Esophagus squamous epithelium (tissue), 5 donors: ENCODE measurements at regions not wholly inside any gene's neighbourhood (a gene's known extent, or its start where the extent isn't known, plus 50 kb on each side); places are given as distances from the start of the nearest gene placed in this dataset.

ENCODE experiments used
- DNase-seq: peaks from one replicate; lab custom pipeline; 2025; lab: John Stamatoyannopoulos, UW
- H3K27ac ChIP-seq, 4 donors: fragments of 200-600 bp; sonication (generic); one replicate each; pipeline ENCODE4 v1.5.1; 2016 to 2019; ENCODE audit warnings: mild to moderate bottlenecking in 1 of 4
- H3K27me3 ChIP-seq, 4 donors: fragments of 200-600 bp; sonication (generic); 1 replicate in 3 of 4; 2 replicates in 1 of 4; pipeline versions ENCODE4 v1.5.1 to v1.6.0; 2017 to 2021; ENCODE audit warnings: antibody characterized with exemption in 1 of 4
- H3K36me3 ChIP-seq, 3 donors: fragments of 200-600 bp; sonication (generic); one replicate each; pipeline ENCODE4 v1.5.1; 2016 to 2019
- H3K4me1 ChIP-seq, 3 donors: fragments of 200-600 bp; sonication (generic); one replicate each; pipeline ENCODE4 v1.5.1; 2017 to 2019
- H3K4me3 ChIP-seq, 4 donors: fragments of 200-600 bp; sonication (generic); 1 replicate in 3 of 4; 2 replicates in 1 of 4; pipeline ENCODE4 v1.5.1; 2016 to 2019; ENCODE audit warnings: mild to moderate bottlenecking in 2 of 4, moderate library complexity in 1 of 4
- H3K9me3 ChIP-seq, 3 donors: fragments of 200-600 bp; sonication (generic); one replicate each; pipeline ENCODE4 v1.5.1; 2016 to 2019
- POLR2A ChIP-seq, 4 donors: fragments of 450-650 bp; IDR thresholded peaks; one replicate each; pipeline ENCODE4 v1.6.1; 2017; ENCODE audit warnings: antibody characterized with exemption in 4 of 4, mild to moderate bottlenecking in 4 of 4, moderate library complexity in 3 of 4
- WGBS, 2 donors: methylation state at CpG; one replicate each; pipeline ENCODE4 v1.1.5; 2018; 5-methylcytosine and 5-hydroxymethylcytosine counted together
- intact Hi-C: fragments of 100-400 bp; cut with DNase I; formaldehyde crosslinking; loops from one replicate; pipeline ENCODE4 v1.15.0; 2022
- TF ChIP-seq, protein P1 (sequence below), 6 experiments: fragments of 450-650 bp in 4 of 6; fragments of 200-600 bp in 2 of 6; sonication (generic) in 2 of 6; IDR thresholded peaks; one replicate each; pipeline ENCODE4 v1.5.1; 2016 to 2019; ENCODE audit warnings: antibody characterized with exemption in 6 of 6, mild to moderate bottlenecking in 4 of 6, moderate library complexity in 4 of 6
- donor health status: DM: yes; HTN: yes; CAD: no.

DNA sequence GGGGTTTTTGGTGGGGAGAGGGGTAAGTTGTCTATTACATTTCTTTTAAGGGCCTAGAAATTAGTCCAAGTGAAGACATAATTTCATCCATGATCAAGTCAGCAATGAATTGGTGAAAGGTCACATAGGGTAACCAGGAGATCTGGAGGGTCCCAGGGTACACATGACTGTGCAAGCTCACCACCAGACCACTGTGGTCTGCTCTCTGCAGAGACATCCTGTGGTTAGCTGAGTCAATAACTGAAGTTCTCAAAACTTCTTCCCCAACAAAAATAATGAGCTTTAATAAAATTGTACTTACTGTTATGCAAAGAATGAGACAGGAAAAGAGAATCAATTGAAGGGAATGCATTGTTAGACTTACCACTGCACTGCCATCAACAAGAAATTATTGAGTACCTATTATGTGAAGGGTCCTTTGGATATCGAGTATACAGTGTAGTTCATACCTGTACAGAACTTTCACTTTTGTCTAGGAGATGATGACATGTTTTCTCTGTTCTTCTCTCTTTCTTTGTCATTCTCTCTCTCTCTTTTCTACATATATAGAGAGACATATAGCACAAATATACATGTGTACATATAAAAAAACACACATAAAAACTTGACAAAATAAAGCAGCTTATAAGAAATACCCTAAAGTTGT lies 209.8 kb downstream of the GJA1 start:
- Histone ChIP-seq H3K27me3 (no peaks in the 10 kb centered on the region), H3K36me3 (no peaks in the 10 kb centered on the region), H3K4me3 (no peak overlapping the region), H3K4me1 (no peaks in the 10 kb centered on the region), H3K9me3 (peaks cover 0 to 6% (median 0%) of the 10 kb centered on the region in 3 donors), H3K27ac (no peak overlapping the region)
- no peak for TF ChIP-seq POLR2A (IDR thresholded peaks at IDR 0.05)
- TF ChIP-seq, protein P1, sequence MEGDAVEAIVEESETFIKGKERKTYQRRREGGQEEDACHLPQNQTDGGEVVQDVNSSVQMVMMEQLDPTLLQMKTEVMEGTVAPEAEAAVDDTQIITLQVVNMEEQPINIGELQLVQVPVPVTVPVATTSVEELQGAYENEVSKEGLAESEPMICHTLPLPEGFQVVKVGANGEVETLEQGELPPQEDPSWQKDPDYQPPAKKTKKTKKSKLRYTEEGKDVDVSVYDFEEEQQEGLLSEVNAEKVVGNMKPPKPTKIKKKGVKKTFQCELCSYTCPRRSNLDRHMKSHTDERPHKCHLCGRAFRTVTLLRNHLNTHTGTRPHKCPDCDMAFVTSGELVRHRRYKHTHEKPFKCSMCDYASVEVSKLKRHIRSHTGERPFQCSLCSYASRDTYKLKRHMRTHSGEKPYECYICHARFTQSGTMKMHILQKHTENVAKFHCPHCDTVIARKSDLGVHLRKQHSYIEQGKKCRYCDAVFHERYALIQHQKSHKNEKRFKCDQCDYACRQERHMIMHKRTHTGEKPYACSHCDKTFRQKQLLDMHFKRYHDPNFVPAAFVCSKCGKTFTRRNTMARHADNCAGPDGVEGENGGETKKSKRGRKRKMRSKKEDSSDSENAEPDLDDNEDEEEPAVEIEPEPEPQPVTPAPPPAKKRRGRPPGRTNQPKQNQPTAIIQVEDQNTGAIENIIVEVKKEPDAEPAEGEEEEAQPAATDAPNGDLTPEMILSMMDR (IDR thresholded peaks at IDR 0.05) = no peak
- no peak for DNase-seq
- WGBS, 2 donors = 58 to 60% methylated on average over 1 of the region's 1 CpG
- intact Hi-C loops = no loop called here

DNA sequence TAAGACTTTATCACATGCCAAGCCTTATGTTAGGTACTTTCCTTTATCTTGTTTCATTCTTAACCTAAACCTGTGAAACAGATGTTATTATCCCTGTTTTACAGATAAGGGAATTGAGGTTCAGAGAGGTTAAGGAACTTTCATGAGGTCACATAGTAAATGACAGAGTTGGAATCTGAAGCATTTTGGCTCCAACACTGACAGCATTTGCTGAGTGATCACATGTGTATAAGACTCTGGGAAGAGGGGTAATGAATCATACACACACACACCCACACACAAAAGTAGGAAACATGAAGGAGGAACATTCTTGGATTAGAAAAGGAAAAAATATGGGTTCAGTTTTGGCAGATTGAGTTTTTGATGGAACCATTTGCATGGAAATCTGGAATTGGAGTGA lies 212.5 kb downstream of the GJA1 start:
- TF ChIP-seq, protein P1 (IDR thresholded peaks at IDR 0.05) = no peak
- TF ChIP-seq POLR2A (IDR thresholded peaks at IDR 0.05) = no peak
- intact Hi-C loops = no loop called here

DNA sequence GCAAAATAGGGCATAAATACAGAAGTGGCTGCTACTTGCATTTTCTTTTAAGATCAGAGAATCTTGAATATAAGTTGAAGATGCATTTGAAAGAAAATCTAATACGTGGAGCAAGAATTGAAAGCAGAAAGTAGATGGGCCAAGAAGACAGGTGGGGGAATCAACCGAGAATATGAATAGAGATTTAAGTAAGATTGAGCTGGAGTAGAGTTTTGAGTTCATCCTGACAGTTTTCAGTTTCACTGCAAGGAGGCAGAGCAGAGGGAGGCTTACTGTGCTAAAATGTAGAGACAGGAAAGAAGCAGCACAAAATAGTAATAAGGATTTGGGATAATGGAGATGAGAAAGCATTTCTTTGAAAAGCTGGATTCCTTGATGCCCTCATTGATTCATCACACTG lies 214.5 kb downstream of the GJA1 start:
- Histone ChIP-seq H3K27me3 (no peaks in the 10 kb centered on the region), H3K36me3 (no peaks in the 10 kb centered on the region), H3K27ac (no peak overlapping the region), H3K4me1 (peaks cover 0 to 15% (median 8%) of the 10 kb centered on the region in 3 donors), H3K4me3 (no peak overlapping the region), H3K9me3 (no peaks in the 10 kb centered on the region)
- no peak for TF ChIP-seq POLR2A (IDR thresholded peaks at IDR 0.05)
- TF ChIP-seq, protein P1 (IDR thresholded peaks at IDR 0.05) = no peak
- intact Hi-C loops = no loop called here
- WGBS, 2 donors = 78 to 90% methylated on average over 2 of the region's 2 CpGs
- DNase-seq = no peak

More for the DNA sequence above, 212.5 kb downstream of the GJA1 start:
- no peak for DNase-seq
- H3K36me3 ChIP-seq = no peaks in the 10 kb centered on the region
- H3K9me3 ChIP-seq = peaks cover 0 to 6% (median 0%) of the 10 kb centered on the region in 3 donors
- no peaks in the 10 kb centered on the region for H3K27me3 ChIP-seq
- peaks cover 0 to 6% (median 3%) of the 10 kb centered on the region in 3 donors for H3K4me1 ChIP-seq
- H3K4me3 ChIP-seq = no peak overlapping the region
- no peak overlapping the region for H3K27ac ChIP-seq

DNA sequence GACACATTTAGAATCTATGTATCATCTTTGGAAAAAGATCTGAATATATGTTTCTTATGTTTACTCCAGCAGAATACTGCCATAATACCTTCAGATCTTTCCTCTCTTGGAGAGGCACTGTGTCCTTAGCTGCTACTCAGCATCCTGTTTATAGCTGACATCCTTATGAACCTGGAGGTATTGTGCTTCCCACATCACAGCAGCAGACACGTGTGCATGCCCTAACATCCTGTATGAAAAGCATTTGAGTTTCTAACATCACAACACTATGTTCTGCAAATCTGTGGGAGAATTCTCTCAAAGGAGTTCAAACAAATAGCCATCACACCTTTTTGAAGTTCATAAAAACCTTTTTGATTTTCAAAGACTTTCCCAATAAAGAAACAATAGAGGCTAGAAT lies 216.0 kb downstream of the GJA1 start:
- no peak for TF ChIP-seq POLR2A (IDR thresholded peaks at IDR 0.05)
- TF ChIP-seq, protein P1 (IDR thresholded peaks at IDR 0.05) = no peak

DNA sequence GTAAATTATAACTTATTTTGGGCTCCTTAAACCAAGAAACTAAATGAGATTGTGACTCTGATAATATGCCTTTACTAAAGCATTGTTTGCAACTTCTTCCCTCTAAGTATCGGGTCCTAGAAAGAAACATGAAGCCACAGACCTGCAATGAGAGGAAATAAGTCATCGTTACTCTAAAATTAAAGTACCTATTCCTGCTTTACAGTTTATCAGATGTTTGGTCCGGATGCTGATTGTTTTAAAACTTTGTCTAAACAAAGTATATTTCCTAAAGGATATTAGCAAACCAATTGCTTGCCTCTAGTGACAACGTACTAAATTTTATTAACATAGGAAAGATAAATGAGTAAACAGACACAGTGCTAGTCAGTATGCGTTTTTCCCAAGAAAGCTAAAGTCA lies 216.8 kb downstream of the GJA1 start:
- Histone ChIP-seq H3K4me3 (no peak overlapping the region), H3K36me3 (no peaks in the 10 kb centered on the region), H3K27ac (peak overlapping the region in 3 of 4 donors; percentile 47 to 56 (median 54)), H3K27me3 (no peaks in the 10 kb centered on the region), H3K9me3 (no peaks in the 10 kb centered on the region), H3K4me1 (peaks cover 0 to 15% (median 8%) of the 10 kb centered on the region in 3 donors)
- intact Hi-C loops = no loop called here
- no peak for DNase-seq
- TF ChIP-seq, protein P1 (IDR thresholded peaks at IDR 0.05) = no peak
- no peak for TF ChIP-seq POLR2A (IDR thresholded peaks at IDR 0.05)
- WGBS, 2 donors = 47 to 56% methylated on average over 5 of the region's 5 CpGs

More for the DNA sequence above, 216.0 kb downstream of the GJA1 start:
- Histone ChIP-seq H3K36me3 (no peaks in the 10 kb centered on the region), H3K4me3 (no peak overlapping the region), H3K27me3 (no peaks in the 10 kb centered on the region), H3K9me3 (no peaks in the 10 kb centered on the region), H3K4me1 (peaks cover 0 to 15% (median 8%) of the 10 kb centered on the region in 3 donors), H3K27ac (peak overlapping the region in 2 of 4 donors; percentile 54 to 56)
- WGBS, 2 donors = 47 to 48% methylated on average over 1 of the region's 1 CpG
- no peak for DNase-seq
- intact Hi-C loops = no loop called here
